ENCODE measurements at regions not wholly inside any gene's neighbourhood (a gene's known extent, or its start where the extent isn't known, plus 50 kb on each side); places are given as distances from the start of the nearest gene placed in this dataset.

GRCh38 chr12:112559784-112560183, 141.0 kb downstream of the PTPN11 start:
- H3K27me3 ChIP-seq (ENCODE audit: insufficient read depth, poor library complexity, severe bottlenecking), result peaks cover 4% of the 10 kb centered on the region
- no peak overlapping the region for H3K27ac ChIP-seq (replicated peaks)
- H3K4me3 ChIP-seq (replicated peaks; ENCODE audit: insufficient read depth, low read length), result no peak overlapping the region
- no peak for DNase-seq (ENCODE audit: low read depth in 1 of 2, low spot score in 1 of 2)
- TF ChIP-seq CTCF (IDR thresholded peaks at IDR 0.05; ENCODE audit: insufficient read depth, low read length) (no peak), POLR2AphosphoS5 (IDR thresholded peaks at IDR 0.05; ENCODE audit: low read depth) (no peak), GABPA (IDR thresholded peaks at IDR 0.05; ENCODE audit: low read depth) (no peak), SPI1 (IDR thresholded peaks at IDR 0.05; ENCODE audit: borderline replicate concordance, low read depth) (no peak), REST (IDR thresholded peaks at IDR 0.05; ENCODE audit: insufficient replicate concordance, low read depth) (no peak)

- Histone ChIP-seq H3K27ac (replicated peaks) (no peak overlapping the region), H3K4me3 (replicated peaks; ENCODE audit: insufficient read depth, low read length) (no peak overlapping the region), H3K27me3 (ENCODE audit: insufficient read depth, poor library complexity, severe bottlenecking) (no peaks in the 10 kb centered on the region)
- no peak for TF ChIP-seq CTCF (IDR thresholded peaks at IDR 0.05; ENCODE audit: insufficient read depth, low read length)
- no peak for TF ChIP-seq POLR2AphosphoS5 (IDR thresholded peaks at IDR 0.05; ENCODE audit: low read depth)
- no peak for TF ChIP-seq REST (IDR thresholded peaks at IDR 0.05; ENCODE audit: insufficient replicate concordance, low read depth)
- TF ChIP-seq GABPA (IDR thresholded peaks at IDR 0.05; ENCODE audit: low read depth), result no peak
- no peak for TF ChIP-seq SPI1 (IDR thresholded peaks at IDR 0.05; ENCODE audit: borderline replicate concordance, low read depth)
- no peak for DNase-seq (ENCODE audit: low read depth in 1 of 2, low spot score in 1 of 2)
Observed at GRCh38 chr12:112564160-112564784, 145.5 kb downstream of the PTPN11 start.

GRCh38 chr12:112568641-112569040, 149.9 kb downstream of the PTPN11 start:
- no peak for DNase-seq (ENCODE audit: low read depth in 1 of 2, low spot score in 1 of 2)
- H3K27me3 ChIP-seq (ENCODE audit: insufficient read depth, poor library complexity, severe bottlenecking), result no peaks in the 10 kb centered on the region
- TF ChIP-seq CTCF (IDR thresholded peaks at IDR 0.05; ENCODE audit: insufficient read depth, low read length) (no peak), SPI1 (IDR thresholded peaks at IDR 0.05; ENCODE audit: borderline replicate concordance, low read depth) (no peak), POLR2AphosphoS5 (IDR thresholded peaks at IDR 0.05; ENCODE audit: low read depth) (no peak), GABPA (IDR thresholded peaks at IDR 0.05; ENCODE audit: low read depth) (no peak), REST (IDR thresholded peaks at IDR 0.05; ENCODE audit: insufficient replicate concordance, low read depth) (no peak)
- H3K27ac ChIP-seq (replicated peaks), result no peak overlapping the region
- H3K4me3 ChIP-seq (replicated peaks; ENCODE audit: insufficient read depth, low read length), result no peak overlapping the region
